ENCODE measurements at regions not wholly inside any gene's neighbourhood (a gene's known extent, or its start where the extent isn't known, plus 50 kb on each side); places are given as distances from the start of the nearest gene placed in this dataset.

DNA sequence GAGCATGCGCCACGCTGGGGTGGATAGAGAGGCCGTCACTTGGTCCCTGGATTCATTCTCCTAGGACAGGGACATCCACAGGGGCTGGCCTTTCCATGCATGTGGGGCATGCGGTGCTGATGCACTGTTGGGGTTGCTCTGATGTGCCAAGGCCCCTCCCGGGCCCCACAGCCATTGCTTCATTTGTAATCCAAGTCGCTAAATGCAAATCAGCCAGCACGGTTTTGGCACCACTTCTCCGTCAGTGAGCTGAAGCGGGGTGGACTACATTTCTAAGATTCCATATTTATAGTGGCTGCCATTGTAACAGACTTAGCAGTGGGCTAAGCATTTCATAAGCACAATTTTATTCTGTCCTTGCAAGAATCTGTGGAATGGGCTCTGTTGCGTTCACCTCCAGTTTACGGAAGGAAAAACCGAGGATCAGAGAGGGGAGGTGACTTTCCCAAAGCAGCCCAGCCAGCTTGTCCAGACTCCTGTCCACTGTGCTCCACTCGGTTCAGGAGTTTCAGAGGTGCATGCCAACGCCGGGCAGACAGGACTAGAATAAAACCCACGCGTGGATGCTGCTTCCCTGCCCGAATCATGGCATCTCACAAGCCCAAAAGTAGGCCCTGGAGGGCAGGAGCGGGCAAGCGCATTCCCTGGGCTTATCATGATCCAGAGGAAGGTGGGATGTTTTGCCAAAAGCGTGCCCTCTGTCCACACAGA, 102.6 kb upstream of the COL5A1 start:
- TF ChIP-seq TSHZ1 (CRISPR knock-in tag; IDR thresholded peaks at IDR 0.05) (no peak), PTTG1 (tag; IDR thresholded peaks at IDR 0.05; ENCODE audit: low read depth) (no peak), ZNF133 (CRISPR knock-in tag; IDR thresholded peaks at IDR 0.05) (no peak), ESRRA (IDR thresholded peaks at IDR 0.05; ENCODE audit: borderline replicate concordance, low read depth) (no peak), CHD4 (IDR thresholded peaks at IDR 0.05; ENCODE audit: insufficient read depth, insufficient replicate concordance, low read depth, low read length, poor library complexity, severe bottlenecking) (no peak)
